ENCODE measurements at regions not wholly inside any gene's neighbourhood (a gene's known extent, or its start where the extent isn't known, plus 50 kb on each side); places are given as distances from the start of the nearest gene placed in this dataset.

GRCh38 chr5:144950996-144951395, 780.3 kb downstream of the KCTD16 start:
- Mint-ChIP-seq H3K36me3 (ENCODE audit: low read depth) (no peaks in the 10 kb centered on the region), H3K9me3 (no peaks in the 10 kb centered on the region), H3K4me3 (no peak overlapping the region), H3K27me3 (ENCODE audit: low read depth) (no peaks in the 10 kb centered on the region), H3K27ac (ENCODE audit: unreplicated experiment) (no peak overlapping the region), H3K4me1 (no peaks in the 10 kb centered on the region)
- no peak for DNase-seq (ENCODE audit: low read depth, low spot score)
- no peak for TF ChIP-seq CTCF (conservative IDR thresholded peaks at IDR 0.05)

GRCh38 chr5:144947023-144947422, 776.4 kb downstream of the KCTD16 start:
- Mint-ChIP-seq H3K4me1 (peaks cover 11% of the 10 kb centered on the region), H3K27me3 (ENCODE audit: low read depth) (no peaks in the 10 kb centered on the region), H3K9me3 (no peaks in the 10 kb centered on the region), H3K27ac (ENCODE audit: unreplicated experiment) (no peak overlapping the region), H3K4me3 (no peak overlapping the region), H3K36me3 (ENCODE audit: low read depth) (no peaks in the 10 kb centered on the region)
- no peak for DNase-seq (ENCODE audit: low read depth, low spot score)
- no peak for TF ChIP-seq CTCF (conservative IDR thresholded peaks at IDR 0.05)

GRCh38 chr5:144945503-144945902, 774.8 kb downstream of the KCTD16 start:
- peaks cover 11% of the 10 kb centered on the region for H3K4me1 Mint-ChIP-seq
- DNase-seq (ENCODE audit: low read depth, low spot score) = no peak

GRCh38 chr5:144944936-144945335, 774.3 kb downstream of the KCTD16 start:
- Mint-ChIP-seq H3K4me3 (no peak overlapping the region), H3K27me3 (ENCODE audit: low read depth) (no peaks in the 10 kb centered on the region), H3K4me1 (peaks cover 11% of the 10 kb centered on the region), H3K36me3 (ENCODE audit: low read depth) (no peaks in the 10 kb centered on the region), H3K27ac (ENCODE audit: unreplicated experiment) (no peak overlapping the region), H3K9me3 (no peaks in the 10 kb centered on the region)
- DNase-seq (ENCODE audit: low read depth, low spot score) = no peak
- TF ChIP-seq CTCF (conservative IDR thresholded peaks at IDR 0.05) = no peak

More at GRCh38 chr5:144945503-144945902, 774.8 kb downstream of the KCTD16 start:
- H3K27me3 Mint-ChIP-seq (ENCODE audit: low read depth) = no peaks in the 10 kb centered on the region
- H3K36me3 Mint-ChIP-seq (ENCODE audit: low read depth) = no peaks in the 10 kb centered on the region
- H3K27ac Mint-ChIP-seq (ENCODE audit: unreplicated experiment) = no peak overlapping the region
- H3K4me3 Mint-ChIP-seq = no peak overlapping the region
- TF ChIP-seq CTCF (conservative IDR thresholded peaks at IDR 0.05) = no peak
- no peaks in the 10 kb centered on the region for H3K9me3 Mint-ChIP-seq

GRCh38 chr5:144941004-144941403, 770.3 kb downstream of the KCTD16 start:
- Mint-ChIP-seq H3K27me3 (ENCODE audit: low read depth) (no peaks in the 10 kb centered on the region), H3K4me1 (peaks cover 11% of the 10 kb centered on the region), H3K27ac (ENCODE audit: unreplicated experiment) (no peak overlapping the region), H3K4me3 (no peak overlapping the region), H3K36me3 (ENCODE audit: low read depth) (peaks cover 3% of the 10 kb centered on the region), H3K9me3 (peaks cover 8% of the 10 kb centered on the region)
- DNase-seq (ENCODE audit: low read depth, low spot score) = no peak
- no peak for TF ChIP-seq CTCF (conservative IDR thresholded peaks at IDR 0.05)

- no peaks in the 10 kb centered on the region for H3K9me3 Mint-ChIP-seq
- TF ChIP-seq CTCF (conservative IDR thresholded peaks at IDR 0.05) = no peak
- no peak overlapping the region for H3K27ac Mint-ChIP-seq (ENCODE audit: unreplicated experiment)
- no peaks in the 10 kb centered on the region for H3K27me3 Mint-ChIP-seq (ENCODE audit: low read depth)
- no peaks in the 10 kb centered on the region for H3K36me3 Mint-ChIP-seq (ENCODE audit: low read depth)
- H3K4me3 Mint-ChIP-seq = no peak overlapping the region
- no peak for DNase-seq (ENCODE audit: low read depth, low spot score)
- no peaks in the 10 kb centered on the region for H3K4me1 Mint-ChIP-seq
These were observed 747.7 kb downstream of the KCTD16 start for GRCh38 chr5:144918371-144918770.
